Activated gamma-delta T cell treated with Interleukin-2 at 50 U/mL for 16 hours (primary cell): ENCODE measurements at regions not wholly inside any gene's neighbourhood (a gene's known extent, or its start where the extent isn't known, plus 50 kb on each side); places are given as distances from the start of the nearest gene placed in this dataset.
"Not testable (repeated sequence)": the region's sequence is repeated elsewhere in the genome, so short reads cannot be mapped to it uniquely, and the experiment has no call there.

ENCODE experiments used
- DNase-seq: peaks from one replicate; pipeline ENCODE4 v3.0.0-alpha.2; 2020

DNA sequence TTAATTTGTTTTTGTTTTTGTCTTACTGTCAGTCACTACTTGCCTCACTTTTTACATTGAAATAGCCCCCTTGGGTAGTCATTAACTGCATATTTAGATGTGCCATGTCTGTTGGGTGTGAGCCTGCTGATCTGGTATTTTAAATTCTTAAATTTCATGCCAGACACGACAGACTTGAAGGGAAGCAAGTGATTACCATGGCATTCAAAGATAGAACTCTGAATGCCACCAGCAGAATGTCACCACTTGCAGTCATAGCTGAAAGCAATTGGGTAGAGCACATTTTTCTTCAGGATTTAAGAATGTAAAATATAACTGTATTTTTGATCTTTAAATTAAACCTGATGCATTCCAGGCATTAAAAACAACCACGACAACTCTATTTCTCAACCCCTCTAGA, 396.5 kb upstream of the ATP10A start:
- no peak for DNase-seq

- DNase-seq: not testable (repeated sequence)
These were observed 381.7 kb upstream of the ATP10A start for GRCh38 chr15:26244782-26245181.

DNA sequence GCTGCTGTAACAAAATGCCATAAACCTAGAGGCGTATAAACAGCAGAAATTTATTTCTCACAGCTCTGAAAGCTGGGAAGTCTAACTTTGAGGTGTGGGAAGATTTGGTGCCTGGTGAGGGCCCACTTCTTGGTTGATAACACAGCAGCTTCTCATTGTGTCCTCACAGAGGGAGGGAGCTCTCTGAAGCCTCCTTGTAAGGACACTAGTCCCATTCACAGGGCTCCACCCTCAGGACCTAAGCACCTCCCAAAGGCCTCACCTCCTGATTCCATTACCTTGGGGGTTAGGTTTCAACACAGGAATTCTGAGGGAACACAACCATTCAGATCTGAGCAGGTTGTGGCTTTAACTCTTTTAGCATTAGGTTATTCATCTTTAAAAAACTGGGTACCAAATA, 380.3 kb upstream of the ATP10A start:
- DNase-seq: no peak

DNA sequence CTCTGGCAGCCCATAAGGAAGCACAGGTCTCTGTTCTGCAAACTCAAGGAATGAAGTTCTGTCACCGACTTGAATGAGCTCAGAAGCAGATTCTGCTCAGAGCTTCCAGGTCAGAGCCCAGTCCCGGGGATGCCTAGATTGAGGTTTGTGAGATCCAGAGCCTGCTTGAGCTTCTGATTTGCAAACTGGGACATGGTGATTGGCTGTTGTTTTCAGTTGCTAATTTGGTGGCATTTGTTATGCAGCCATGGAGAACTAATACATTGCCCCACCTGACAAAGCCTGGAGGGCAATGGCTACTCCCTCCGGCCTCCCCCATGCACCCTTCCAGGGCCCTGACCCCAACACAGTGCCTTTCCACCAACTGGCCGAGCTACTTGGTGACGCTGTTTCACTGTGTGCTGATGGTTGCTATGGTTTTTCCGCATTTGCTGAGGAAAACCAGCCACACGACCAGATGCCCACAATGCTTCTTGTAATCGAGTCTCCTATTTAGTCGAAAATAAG, 379.5 kb upstream of the ATP10A start:
- no peak for DNase-seq

- DNase-seq: no peak
These were observed 372.7 kb upstream of the ATP10A start for GRCh38 chr15:26235864-26236263.

DNA sequence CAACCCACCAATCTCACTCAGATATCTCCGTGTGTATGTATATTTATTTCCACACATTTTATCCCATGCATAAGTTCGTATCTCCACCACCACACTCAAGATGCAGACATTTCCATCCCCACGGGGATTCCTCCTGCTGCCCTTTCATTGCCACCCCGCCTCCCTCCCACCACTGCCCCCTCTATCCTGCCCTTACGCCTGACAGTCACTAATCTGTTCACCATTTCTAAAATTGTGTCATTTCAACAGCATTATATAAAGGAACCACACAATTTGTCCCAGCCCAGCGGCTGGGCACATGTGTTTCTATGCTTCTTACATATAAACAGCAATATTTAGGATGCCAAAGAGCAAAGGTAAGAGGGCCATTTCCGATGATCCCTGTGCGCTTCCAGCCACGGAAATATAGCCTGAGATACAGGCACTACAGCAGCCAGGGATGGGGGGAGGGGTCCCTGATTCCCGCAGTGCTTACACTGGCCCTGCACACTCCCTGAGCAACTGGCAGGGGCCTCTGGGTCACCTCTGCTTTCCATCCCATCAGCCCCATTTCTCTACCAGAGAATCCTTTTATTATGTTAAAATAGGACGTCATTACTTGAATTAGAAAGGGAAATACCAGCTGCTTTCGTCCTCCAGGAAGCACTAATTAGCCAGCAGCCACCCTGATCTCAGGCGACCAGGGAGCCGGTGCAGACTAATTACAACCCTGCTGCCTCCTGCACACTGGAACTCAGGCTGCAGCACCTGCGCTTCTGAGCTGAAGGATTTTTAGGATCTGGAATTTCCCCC, 372.0 kb upstream of the ATP10A start:
- no peak for DNase-seq

- DNase-seq: no peak
These were observed 369.6 kb upstream of the ATP10A start for GRCh38 chr15:26232691-26233090.

- DNase-seq: no peak
These were observed 368.0 kb upstream of the ATP10A start for GRCh38 chr15:26231096-26231495.

GRCh38 chr15:26224266-26224665, 361.1 kb upstream of the ATP10A start:
- no peak for DNase-seq

- DNase-seq: no peak
These were observed 360.6 kb upstream of the ATP10A start for GRCh38 chr15:26223720-26224119.

DNA sequence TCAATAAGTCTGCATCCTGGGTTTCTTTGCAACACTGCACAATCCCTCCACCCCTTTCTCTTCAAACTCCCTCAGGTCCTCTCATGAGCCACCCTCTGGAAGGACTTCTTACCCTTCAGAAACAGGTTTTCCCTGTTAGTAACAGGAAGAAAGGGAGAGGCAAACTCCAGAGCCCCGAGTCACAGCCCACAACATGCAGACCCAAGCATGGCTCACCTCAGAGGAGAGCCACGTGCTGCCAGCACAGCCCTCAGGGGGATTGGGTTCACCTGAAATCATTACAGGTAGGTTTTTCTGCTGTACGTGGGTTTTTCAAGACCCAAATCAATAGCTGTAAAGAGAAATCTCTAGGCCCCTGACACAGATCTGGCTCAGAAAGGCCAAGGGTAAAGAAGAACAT, 359.7 kb upstream of the ATP10A start:
- no peak for DNase-seq

DNA sequence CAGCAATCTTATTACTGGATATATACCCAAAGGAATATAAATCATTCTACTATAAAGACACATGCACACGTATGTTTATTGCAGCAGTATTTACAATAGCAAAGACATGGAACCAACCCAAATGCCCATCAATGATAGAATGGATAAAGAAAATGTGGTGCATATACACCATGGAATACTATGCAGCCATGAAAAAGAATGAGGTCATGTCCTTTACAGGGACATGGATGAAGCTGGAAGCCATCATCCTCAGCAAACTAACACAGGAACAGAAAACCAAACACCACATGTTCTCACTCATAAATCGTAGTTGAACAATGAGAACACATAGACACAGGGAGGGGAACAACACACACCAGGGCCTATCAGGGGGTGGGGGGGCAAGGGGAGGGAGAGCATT, 353.9 kb upstream of the ATP10A start:
- DNase-seq: not testable (repeated sequence)

- DNase-seq: no peak
These were observed 351.2 kb upstream of the ATP10A start for GRCh38 chr15:26214290-26214689.

DNA sequence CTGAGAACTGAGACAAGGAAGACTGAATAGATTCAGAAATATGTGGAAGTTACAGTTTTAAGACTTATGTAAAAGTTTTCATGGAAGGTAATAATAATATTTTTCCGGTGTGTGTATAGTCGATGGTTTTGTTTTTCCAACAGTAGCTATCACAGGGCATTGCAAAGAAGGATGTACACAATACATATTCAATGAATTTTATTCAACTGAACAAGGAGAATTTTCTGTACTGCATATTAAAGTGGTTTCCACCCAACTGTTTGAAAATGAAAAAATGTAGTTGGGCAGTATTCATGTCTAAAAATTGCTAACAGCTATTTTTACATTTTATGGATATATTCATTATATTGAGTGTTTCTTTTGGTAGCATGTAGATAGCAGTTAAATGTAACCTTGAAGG, 350.3 kb upstream of the ATP10A start:
- DNase-seq: no peak

DNA sequence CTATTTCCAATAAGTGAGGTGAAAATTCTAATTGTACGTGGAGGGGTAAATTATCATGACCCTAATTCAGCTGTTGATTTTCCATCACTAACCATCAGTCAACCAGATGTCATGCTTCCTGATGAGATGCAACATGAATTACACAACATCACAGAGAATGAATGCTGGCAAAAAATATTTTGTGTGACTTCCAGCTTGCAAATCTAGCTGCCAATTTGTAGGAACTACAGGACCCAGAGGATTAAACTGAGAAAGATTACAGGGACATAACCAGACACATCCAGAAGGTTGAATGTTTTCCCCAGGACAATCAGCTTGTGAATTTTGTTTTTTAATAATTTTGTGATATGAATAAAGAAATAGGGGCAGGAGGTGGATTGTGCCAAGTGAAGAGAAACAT, 349.0 kb upstream of the ATP10A start:
- no peak for DNase-seq

GRCh38 chr15:26210980-26211379, 347.9 kb upstream of the ATP10A start:
- DNase-seq: no peak

DNA sequence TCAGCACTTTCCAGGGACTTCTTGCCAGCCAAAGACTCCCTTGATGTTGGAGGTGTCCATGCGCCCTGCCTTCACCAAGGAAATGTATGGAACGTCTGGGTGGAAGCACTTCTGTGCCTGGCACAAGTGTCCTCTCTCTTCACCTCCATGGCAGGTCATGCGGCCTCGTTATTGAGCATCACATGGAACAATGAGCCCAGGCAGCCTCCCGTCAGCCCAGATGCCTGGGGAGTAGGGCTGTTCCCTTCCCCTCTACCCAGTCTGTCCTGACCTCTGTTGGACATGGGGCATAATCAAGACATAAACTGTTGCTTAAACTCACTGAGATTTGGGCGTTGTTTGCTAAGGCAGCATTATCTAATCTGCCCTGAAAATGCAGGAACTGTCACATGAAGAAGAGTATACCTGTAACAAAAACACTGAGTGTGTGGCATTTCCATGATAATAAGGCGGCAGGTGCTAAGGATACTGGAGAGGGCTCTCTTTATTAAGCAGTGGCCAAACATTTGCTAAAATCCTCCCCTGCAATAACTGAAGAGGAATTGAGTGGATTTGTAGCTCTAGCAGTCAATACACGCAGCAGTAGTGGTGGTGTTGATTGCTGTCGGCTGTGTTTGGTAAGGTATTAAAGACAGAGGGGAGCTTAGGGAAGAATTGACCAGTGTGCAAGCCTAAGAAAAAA, 338.2 kb upstream of the ATP10A start:
- no peak for DNase-seq

- no peak for DNase-seq
These were observed 337.3 kb upstream of the ATP10A start for GRCh38 chr15:26200427-26200826.

DNA sequence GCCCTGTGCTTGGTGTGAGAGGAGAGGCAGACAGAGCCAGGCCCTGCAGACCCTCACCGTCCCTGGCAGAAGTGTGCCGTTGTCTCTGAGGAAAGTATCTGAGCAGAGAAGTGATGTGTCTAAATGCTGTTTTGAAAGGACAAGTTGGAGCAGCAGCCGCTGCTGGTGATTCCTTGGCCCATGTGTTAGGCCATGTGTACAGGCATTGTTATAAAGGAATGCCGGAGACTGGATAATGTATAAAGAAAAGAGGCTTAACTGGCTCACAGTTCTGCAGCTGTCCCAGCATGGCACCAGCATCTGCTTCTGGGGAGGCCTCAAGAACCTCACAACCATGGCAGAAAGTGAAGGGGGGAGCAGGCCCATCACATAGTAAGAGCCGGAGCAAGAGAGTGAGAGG, 334.6 kb upstream of the ATP10A start:
- DNase-seq: no peak

DNA sequence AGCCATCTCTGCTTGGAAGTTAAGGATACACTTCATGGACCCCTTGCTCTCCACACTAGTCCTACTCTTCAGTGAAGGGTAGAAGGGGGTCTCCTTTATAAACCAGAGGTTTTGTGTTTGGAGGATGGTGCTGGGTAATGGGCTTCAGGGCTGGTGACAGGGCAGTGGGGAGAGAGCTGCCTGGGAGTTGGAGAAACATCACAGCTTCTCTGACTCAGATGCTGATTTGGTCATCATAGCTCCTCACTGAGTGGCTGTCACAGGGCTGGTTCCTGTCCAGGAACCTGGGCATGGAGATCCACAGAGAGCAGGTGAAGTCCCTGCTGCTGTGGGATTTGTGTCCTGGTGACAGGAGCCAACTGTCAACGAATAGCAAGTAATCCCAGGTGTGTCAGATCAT, 333.9 kb upstream of the ATP10A start:
- no peak for DNase-seq

DNA sequence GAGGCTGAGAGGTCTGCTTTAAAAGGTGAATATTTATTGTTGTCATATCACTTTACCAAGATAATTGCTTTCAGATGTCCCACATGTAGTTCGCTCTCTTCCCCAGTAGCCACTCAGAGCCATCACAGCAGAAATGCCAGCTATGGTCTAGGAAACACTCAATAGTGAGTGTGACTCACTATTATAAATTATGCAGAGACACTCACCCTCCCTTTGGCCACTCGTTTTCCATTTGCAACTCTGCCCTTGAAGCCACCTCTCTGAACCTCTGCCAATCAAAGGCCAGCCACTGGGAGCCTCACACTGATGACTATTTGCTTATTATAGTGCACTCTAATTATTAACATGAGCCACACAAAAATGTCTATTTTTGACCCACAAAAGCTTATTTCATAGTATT, 328.1 kb upstream of the ATP10A start:
- no peak for DNase-seq

DNA sequence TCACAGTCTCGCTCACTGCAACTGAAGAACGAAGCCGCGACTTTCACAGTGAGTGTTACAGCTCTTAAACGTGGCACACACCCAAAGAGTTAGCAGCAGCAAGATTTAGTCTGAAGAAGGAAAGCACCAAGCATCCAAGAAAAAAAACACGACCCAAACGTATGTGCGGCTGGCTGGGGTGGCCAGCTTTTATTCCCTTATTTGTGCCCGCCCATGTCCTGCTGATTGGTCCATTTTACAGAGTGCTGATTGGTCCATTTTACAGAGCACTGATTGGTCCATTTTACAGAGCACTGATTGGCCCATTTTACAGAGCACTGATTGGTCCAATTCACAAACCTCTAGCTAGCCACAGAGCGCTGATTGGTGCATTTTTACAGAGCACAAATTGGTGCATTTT, 323.0 kb upstream of the ATP10A start:
- not testable (repeated sequence) for DNase-seq

DNA sequence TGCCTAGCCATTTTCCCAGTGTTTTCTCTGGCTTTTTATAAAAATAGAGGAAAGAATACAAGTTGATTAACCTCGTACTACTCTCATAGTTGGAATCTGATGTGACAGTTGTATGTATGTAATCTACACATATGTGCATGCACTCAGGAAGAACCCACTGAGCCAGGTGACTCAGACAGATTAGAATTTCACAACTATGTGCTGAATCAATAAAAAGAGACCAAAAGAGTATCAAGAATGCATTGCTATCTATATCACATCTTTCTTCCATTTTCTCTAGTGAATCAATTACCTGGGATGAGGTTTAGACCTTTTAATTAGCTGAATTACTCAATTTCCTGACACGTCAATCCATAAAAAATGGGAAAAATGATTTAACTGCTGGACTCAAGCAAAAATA, 319.3 kb upstream of the ATP10A start:
- no peak for DNase-seq

DNA sequence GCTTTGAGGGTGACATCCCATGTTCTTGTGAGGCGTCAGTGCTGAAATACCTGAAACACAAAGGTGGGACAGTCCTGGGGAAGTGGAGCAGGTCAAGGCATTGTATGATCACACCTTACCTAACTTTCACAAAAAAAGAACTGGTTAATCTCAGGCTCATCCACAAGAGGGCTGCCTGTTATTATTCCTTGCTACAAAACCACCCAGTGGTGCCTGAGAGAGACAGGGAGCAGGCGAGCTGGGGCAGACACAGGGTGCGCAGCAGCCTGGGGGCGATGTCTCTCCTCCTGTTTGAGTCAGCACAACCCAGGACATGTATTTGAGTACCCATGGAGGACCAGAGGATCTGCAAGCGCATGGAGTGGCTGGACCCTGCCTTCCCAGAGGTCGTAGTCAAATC, 316.8 kb upstream of the ATP10A start:
- no peak for DNase-seq
